ENCODE measurements at regions not wholly inside any gene's neighbourhood (a gene's known extent, or its start where the extent isn't known, plus 50 kb on each side); places are given as distances from the start of the nearest gene placed in this dataset.

DNA sequence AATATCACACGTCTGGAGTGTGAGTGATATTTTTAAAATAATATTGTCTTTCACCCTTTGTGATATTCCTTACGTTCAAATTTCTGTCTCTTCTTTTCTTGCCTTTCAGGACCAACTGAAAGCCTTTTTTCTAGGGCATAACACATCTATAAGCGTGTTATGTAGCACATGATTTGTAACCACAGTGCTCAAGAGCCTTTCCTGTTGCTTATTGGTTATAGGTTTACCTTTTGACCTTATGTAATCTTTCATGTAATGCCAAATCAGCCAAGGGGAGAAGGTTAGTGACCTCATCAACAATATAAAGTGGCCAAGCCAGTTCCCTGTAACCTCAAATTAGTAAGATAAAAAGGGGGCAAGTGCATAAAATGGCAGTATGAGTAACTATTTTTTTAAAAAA, 480.2 kb downstream of the AMY1C start:
- TF ChIP-seq POLR2AphosphoS5 (IDR thresholded peaks at IDR 0.05): no peak
- TF ChIP-seq, protein P1, sequence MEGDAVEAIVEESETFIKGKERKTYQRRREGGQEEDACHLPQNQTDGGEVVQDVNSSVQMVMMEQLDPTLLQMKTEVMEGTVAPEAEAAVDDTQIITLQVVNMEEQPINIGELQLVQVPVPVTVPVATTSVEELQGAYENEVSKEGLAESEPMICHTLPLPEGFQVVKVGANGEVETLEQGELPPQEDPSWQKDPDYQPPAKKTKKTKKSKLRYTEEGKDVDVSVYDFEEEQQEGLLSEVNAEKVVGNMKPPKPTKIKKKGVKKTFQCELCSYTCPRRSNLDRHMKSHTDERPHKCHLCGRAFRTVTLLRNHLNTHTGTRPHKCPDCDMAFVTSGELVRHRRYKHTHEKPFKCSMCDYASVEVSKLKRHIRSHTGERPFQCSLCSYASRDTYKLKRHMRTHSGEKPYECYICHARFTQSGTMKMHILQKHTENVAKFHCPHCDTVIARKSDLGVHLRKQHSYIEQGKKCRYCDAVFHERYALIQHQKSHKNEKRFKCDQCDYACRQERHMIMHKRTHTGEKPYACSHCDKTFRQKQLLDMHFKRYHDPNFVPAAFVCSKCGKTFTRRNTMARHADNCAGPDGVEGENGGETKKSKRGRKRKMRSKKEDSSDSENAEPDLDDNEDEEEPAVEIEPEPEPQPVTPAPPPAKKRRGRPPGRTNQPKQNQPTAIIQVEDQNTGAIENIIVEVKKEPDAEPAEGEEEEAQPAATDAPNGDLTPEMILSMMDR (IDR thresholded peaks at IDR 0.05): no peak
- no peak for TF ChIP-seq POLR2A (IDR thresholded peaks at IDR 0.05)
- no peaks in the 10 kb centered on the region for H3K9me3 ChIP-seq
- H3K4me1 ChIP-seq (replicated peaks): no peaks in the 10 kb centered on the region
- no peaks in the 10 kb centered on the region for H3K36me3 ChIP-seq
- no peak overlapping the region for H3K27ac ChIP-seq
- no peak for DNase-seq (ENCODE audit: low spot score)
- intact Hi-C loops (cut with DNase I): no loop called here
- H3K4me3 ChIP-seq: no peak overlapping the region
- H3K27me3 ChIP-seq (replicated peaks; ENCODE audit: insufficient read depth): no peaks in the 10 kb centered on the region
- 65% methylated on average over 3 of the region's 3 CpGs for WGBS

DNA sequence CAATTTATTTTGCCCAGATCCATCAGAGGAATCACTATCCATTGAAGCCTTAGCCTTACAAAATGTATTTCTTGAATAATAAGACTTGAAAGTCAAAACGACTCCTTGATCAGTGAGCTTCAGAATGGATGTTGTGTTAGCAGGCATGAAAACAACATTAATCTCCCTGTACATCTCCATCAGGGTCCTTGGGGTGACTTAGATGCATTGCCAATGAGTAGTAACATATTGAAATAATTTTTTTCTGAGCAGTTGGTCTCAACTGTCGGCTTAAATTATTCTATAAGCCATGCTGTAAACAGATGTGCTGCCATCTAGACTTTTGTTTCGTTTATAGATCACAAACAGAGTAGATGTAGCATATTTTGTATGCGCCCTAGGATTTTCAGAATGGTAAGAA, 482.0 kb downstream of the AMY1C start:
- Histone ChIP-seq H3K27ac (no peak overlapping the region), H3K36me3 (no peaks in the 10 kb centered on the region), H3K9me3 (no peaks in the 10 kb centered on the region), H3K27me3 (replicated peaks; ENCODE audit: insufficient read depth) (no peaks in the 10 kb centered on the region), H3K4me3 (no peak overlapping the region), H3K4me1 (replicated peaks) (no peaks in the 10 kb centered on the region)
- intact Hi-C loops (cut with DNase I): no loop called here
- WGBS: 89% methylated on average over 4 of the region's 4 CpGs
- no peak for DNase-seq (ENCODE audit: low spot score)
- no peak for TF ChIP-seq POLR2A (IDR thresholded peaks at IDR 0.05)
- TF ChIP-seq, protein P1 (IDR thresholded peaks at IDR 0.05): no peak
- TF ChIP-seq POLR2AphosphoS5 (IDR thresholded peaks at IDR 0.05): no peak

- H3K4me3 ChIP-seq: no peak overlapping the region
- H3K36me3 ChIP-seq: no peaks in the 10 kb centered on the region
- no peaks in the 10 kb centered on the region for H3K9me3 ChIP-seq
- 44% methylated on average over 3 of the region's 3 CpGs for WGBS
- no peak overlapping the region for H3K27ac ChIP-seq
- H3K4me1 ChIP-seq (replicated peaks): no peaks in the 10 kb centered on the region
- TF ChIP-seq, protein P1 (IDR thresholded peaks at IDR 0.05): no peak
- no peak for TF ChIP-seq POLR2A (IDR thresholded peaks at IDR 0.05)
- TF ChIP-seq POLR2AphosphoS5 (IDR thresholded peaks at IDR 0.05): no peak
- no peak for DNase-seq (ENCODE audit: low spot score)
- no peaks in the 10 kb centered on the region for H3K27me3 ChIP-seq (replicated peaks; ENCODE audit: insufficient read depth)
- intact Hi-C loops (cut with DNase I): no loop called here
These were observed 485.4 kb downstream of the AMY1C start for GRCh38 chr1:104235141-104235540.

DNA sequence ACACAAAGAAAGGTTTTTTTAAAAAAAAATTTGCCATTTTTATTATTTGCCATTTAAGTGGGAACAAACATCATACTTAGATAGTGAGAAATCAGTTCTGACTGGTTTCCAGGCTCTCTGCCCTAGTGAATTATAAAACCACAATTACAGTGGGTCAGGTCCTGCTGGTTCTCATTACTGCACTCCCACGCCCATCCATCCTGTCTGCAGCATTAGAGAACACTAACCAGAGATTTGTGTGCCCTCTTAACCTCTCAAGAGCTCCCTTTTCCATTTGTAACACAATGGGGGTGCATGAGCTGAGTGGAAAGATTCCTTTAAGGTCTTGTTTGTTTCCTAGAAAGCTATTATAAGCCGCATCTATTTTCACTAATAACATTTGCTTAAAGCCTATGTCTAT, 489.3 kb downstream of the AMY1C start:
- Histone ChIP-seq H3K4me1 (replicated peaks) (no peaks in the 10 kb centered on the region), H3K4me3 (no peak overlapping the region), H3K27ac (no peak overlapping the region), H3K36me3 (no peaks in the 10 kb centered on the region), H3K27me3 (replicated peaks; ENCODE audit: insufficient read depth) (no peaks in the 10 kb centered on the region), H3K9me3 (no peaks in the 10 kb centered on the region)
- TF ChIP-seq POLR2AphosphoS5 (IDR thresholded peaks at IDR 0.05) (no peak), POLR2A (IDR thresholded peaks at IDR 0.05) (no peak)
- TF ChIP-seq, protein P1 (IDR thresholded peaks at IDR 0.05): no peak
- WGBS: 51% methylated on average over 2 of the region's 2 CpGs
- no peak for DNase-seq (ENCODE audit: low spot score)
- intact Hi-C loops (cut with DNase I): no loop called here

DNA sequence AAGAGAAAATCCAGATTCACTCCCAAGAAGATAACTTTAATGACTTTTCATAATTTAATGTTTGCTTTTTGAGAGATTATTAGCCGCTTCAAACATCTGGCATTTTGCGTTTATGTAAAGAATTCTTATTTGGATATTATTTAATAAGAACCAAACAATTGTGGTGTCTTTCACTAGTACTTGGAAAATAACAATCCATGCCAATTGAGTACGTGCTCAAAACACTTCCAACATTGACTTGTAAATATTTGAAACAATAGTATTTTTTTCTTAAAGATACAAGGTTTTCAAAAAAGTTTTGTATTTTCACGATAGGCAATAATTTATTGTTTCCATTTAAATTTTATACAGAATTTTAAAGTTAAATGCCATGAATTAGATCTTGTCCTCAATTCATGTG, 498.7 kb downstream of the AMY1C start:
- Histone ChIP-seq H3K4me3 (no peak overlapping the region), H3K27me3 (replicated peaks; ENCODE audit: insufficient read depth) (no peaks in the 10 kb centered on the region), H3K27ac (no peak overlapping the region), H3K4me1 (replicated peaks) (no peaks in the 10 kb centered on the region), H3K9me3 (no peaks in the 10 kb centered on the region), H3K36me3 (no peaks in the 10 kb centered on the region)
- 60% methylated on average over 4 of the region's 4 CpGs for WGBS
- no peak for DNase-seq (ENCODE audit: low spot score)
- no peak for TF ChIP-seq POLR2A (IDR thresholded peaks at IDR 0.05)
- no peak for TF ChIP-seq POLR2AphosphoS5 (IDR thresholded peaks at IDR 0.05)
- TF ChIP-seq, protein P1 (IDR thresholded peaks at IDR 0.05): no peak
- intact Hi-C loops (cut with DNase I): no loop called here
